Neural cell (in vitro differentiated cells): ENCODE measurements at regions not wholly inside any gene's neighbourhood (a gene's known extent, or its start where the extent isn't known, plus 50 kb on each side); places are given as distances from the start of the nearest gene placed in this dataset.

Experiments used
- REST ChIP-seq: IDR thresholded peaks from 2 replicates; pipeline ENCODE4 v1.6.1; 2012; ENCODE audit warnings: borderline replicate concordance
- SMC3 ChIP-seq: fragments of 450-650 bp; conservative IDR thresholded peaks from 2 replicates; pipeline ENCODE4 v1.6.1; 2014; ENCODE audit warnings: antibody characterized with exemption, mild to moderate bottlenecking, moderate library complexity; ENCODE audit not compliant: poor library complexity

GRCh38 chr6:113047932-113048331, 700.8 kb downstream of the RFPL4B start:
- no peak for TF ChIP-seq REST
- no peak for TF ChIP-seq SMC3
